Astrocyte (in vitro differentiated cells and primary cell): ENCODE measurements at regions not wholly inside any gene's neighbourhood (a gene's known extent, or its start where the extent isn't known, plus 50 kb on each side); places are given as distances from the start of the nearest gene placed in this dataset.

Experiments used
- DNase-seq: peaks from one replicate; pipeline ENCODE4 v3.0.0-alpha.2; 2010; ENCODE audit warnings: low read depth
- FAIRE-seq: peaks from 2 replicates; lab custom pipeline; 2011; peaks lifted over from hg19 to GRCh38; lab: Jason Lieb, UNC
- H2AFZ ChIP-seq: 2 replicates; pipeline ENCODE4 v1.6.0; 2012; ENCODE audit warnings: low read depth, low read length, inconsistent platforms
- H3K27ac ChIP-seq: 2 replicates; pipeline ENCODE4 v1.5.1; 2011; ENCODE audit warnings: low read depth, low read length, inconsistent platforms
- H3K27me3 ChIP-seq: 2 replicates; pipeline ENCODE4 v1.6.0; 2011; ENCODE audit warnings: low read length, inconsistent platforms; ENCODE audit not compliant: insufficient read depth
- H3K36me3 ChIP-seq: 2 replicates; pipeline ENCODE4 v1.5.1; 2011; ENCODE audit warnings: low read length, inconsistent platforms; ENCODE audit not compliant: insufficient read depth
- H3K4me1 ChIP-seq: 2 replicates; pipeline ENCODE4 v1.5.1; 2011; ENCODE audit warnings: low read length, inconsistent platforms; ENCODE audit not compliant: insufficient read depth
- H3K4me2 ChIP-seq: 2 replicates; pipeline ENCODE4 v1.6.0; 2012; ENCODE audit warnings: low read length, inconsistent platforms
- H3K4me3 ChIP-seq: 2 replicates; pipeline ENCODE4 v1.5.1; 2011; ENCODE audit warnings: low read depth, mild to moderate bottlenecking, low read length, inconsistent platforms; ENCODE audit not compliant: insufficient read depth
- H3K79me2 ChIP-seq: 2 replicates; pipeline ENCODE4 v1.6.0; 2012; ENCODE audit warnings: mild to moderate bottlenecking, low read length, inconsistent platforms; ENCODE audit not compliant: insufficient read depth
- H3K9ac ChIP-seq: 2 replicates; pipeline ENCODE4 v1.6.0; 2012; ENCODE audit warnings: mild to moderate bottlenecking, low read length, inconsistent platforms
- H3K9me3 ChIP-seq: 2 replicates; pipeline ENCODE4 v1.5.1; 2012; ENCODE audit warnings: low read depth, mild to moderate bottlenecking, low read length, inconsistent platforms; ENCODE audit not compliant: insufficient read depth
- H4K20me1 ChIP-seq: 2 replicates; pipeline ENCODE4 v1.6.0; 2012; ENCODE audit warnings: low read length, inconsistent platforms; ENCODE audit not compliant: insufficient read depth
- H3K27ac Mint-ChIP-seq: one replicate; pipeline ENCODE4 v1.8.0; 2021; ENCODE audit warnings: mild to moderate bottlenecking, mixed read lengths; ENCODE audit not compliant: unreplicated experiment
- H3K27me3 Mint-ChIP-seq: one replicate; pipeline ENCODE4 v1.8.0; 2021; ENCODE audit warnings: low read depth, mixed read lengths; ENCODE audit not compliant: unreplicated experiment
- H3K36me3 Mint-ChIP-seq: one replicate; pipeline ENCODE4 v1.8.0; 2021; ENCODE audit warnings: low read depth, mixed read lengths; ENCODE audit not compliant: unreplicated experiment
- H3K4me1 Mint-ChIP-seq: one replicate; pipeline ENCODE4 v1.8.0; 2021; ENCODE audit warnings: low read depth, mixed read lengths; ENCODE audit not compliant: unreplicated experiment
- H3K4me3 Mint-ChIP-seq: one replicate; pipeline ENCODE4 v1.8.0; 2021; ENCODE audit warnings: mild to moderate bottlenecking, moderate library complexity, mixed read lengths; ENCODE audit not compliant: unreplicated experiment
- H3K9me3 Mint-ChIP-seq: one replicate; pipeline ENCODE4 v1.8.0; 2021; ENCODE audit warnings: mild to moderate bottlenecking, mixed read lengths; ENCODE audit not compliant: unreplicated experiment
- EZH2 ChIP-seq: IDR thresholded peaks from 2 replicates; pipeline ENCODE4 v1.6.1; 2012; ENCODE audit warnings: mild to moderate bottlenecking, low read length, inconsistent platforms; ENCODE audit not compliant: insufficient read depth
- TF ChIP-seq, protein P1 (sequence below): IDR thresholded peaks from 2 replicates; pipeline ENCODE4 v1.5.1; 2011; ENCODE audit warnings: low read depth, mild to moderate bottlenecking, inconsistent platforms, low read length, moderate library complexity; ENCODE audit not compliant: insufficient read depth

DNA sequence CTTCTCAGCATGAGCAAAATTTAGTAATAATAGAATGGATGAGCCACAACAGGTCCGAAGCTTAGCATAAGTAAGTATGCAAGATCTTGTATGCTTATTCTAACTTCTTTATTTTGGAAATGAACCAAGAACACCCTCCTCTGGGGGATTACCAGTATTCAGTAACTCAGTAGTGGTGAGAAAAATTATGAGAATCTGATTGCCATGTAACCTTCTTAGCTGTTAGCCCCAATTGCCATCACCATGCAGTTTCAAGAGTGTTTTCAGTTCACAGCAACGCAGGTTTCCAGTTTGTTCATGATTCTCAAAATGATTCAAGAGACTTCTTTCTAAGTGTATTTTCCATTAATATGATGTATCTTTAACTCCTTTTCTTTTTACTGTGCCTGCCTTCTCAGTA lies 1507.6 kb upstream of the SEL1L start:
- Histone ChIP-seq H3K27me3 (no peaks in the 10 kb centered on the region), H4K20me1 (no peaks in the 10 kb centered on the region), H3K36me3 (no peaks in the 10 kb centered on the region), H3K9ac (no peak overlapping the region), H2AFZ (no peak overlapping the region), H3K79me2 (no peaks in the 10 kb centered on the region), H3K27ac (no peak overlapping the region), H3K4me1 (no peaks in the 10 kb centered on the region), H3K4me2 (no peak overlapping the region), H3K4me3 (no peak overlapping the region), H3K9me3 (peaks cover 8% of the 10 kb centered on the region)
- Mint-ChIP-seq H3K27me3 (peaks cover 3% of the 10 kb centered on the region), H3K9me3 (no peaks in the 10 kb centered on the region), H3K4me1 (no peaks in the 10 kb centered on the region), H3K4me3 (no peak overlapping the region), H3K27ac (no peak overlapping the region), H3K36me3 (no peaks in the 10 kb centered on the region)
- FAIRE-seq (no peak), DNase-seq (no peak)
- TF ChIP-seq EZH2: no peak
- TF ChIP-seq, protein P1, sequence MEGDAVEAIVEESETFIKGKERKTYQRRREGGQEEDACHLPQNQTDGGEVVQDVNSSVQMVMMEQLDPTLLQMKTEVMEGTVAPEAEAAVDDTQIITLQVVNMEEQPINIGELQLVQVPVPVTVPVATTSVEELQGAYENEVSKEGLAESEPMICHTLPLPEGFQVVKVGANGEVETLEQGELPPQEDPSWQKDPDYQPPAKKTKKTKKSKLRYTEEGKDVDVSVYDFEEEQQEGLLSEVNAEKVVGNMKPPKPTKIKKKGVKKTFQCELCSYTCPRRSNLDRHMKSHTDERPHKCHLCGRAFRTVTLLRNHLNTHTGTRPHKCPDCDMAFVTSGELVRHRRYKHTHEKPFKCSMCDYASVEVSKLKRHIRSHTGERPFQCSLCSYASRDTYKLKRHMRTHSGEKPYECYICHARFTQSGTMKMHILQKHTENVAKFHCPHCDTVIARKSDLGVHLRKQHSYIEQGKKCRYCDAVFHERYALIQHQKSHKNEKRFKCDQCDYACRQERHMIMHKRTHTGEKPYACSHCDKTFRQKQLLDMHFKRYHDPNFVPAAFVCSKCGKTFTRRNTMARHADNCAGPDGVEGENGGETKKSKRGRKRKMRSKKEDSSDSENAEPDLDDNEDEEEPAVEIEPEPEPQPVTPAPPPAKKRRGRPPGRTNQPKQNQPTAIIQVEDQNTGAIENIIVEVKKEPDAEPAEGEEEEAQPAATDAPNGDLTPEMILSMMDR: no peak

DNA sequence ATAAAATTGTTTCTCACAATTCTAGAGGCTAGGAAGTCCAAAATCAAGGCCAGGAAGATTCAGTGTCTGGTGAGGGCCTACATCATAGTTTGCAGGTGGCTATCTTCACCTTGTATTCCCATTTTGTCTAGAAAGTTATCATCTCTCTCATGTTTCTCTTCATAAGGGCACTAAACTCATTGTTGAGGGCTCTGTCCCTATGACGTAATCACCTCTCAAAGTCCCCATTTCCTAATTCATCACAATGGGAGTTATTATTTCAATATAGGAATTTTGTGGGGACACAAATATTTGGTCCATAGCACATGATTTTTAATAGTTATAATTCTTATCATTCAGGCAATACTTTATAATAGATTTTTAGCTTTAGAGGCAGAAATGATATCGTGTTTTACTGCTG lies 1509.2 kb upstream of the SEL1L start:
- H2AFZ ChIP-seq: no peak overlapping the region
- H3K4me3 ChIP-seq: no peak overlapping the region
- H3K36me3 ChIP-seq: no peaks in the 10 kb centered on the region
- H3K27ac Mint-ChIP-seq: no peak overlapping the region
- no peaks in the 10 kb centered on the region for H3K4me1 ChIP-seq
- no peaks in the 10 kb centered on the region for H3K27me3 ChIP-seq
- TF ChIP-seq, protein P1: no peak
- TF ChIP-seq EZH2: no peak
- H3K9me3 ChIP-seq: peaks cover 8% of the 10 kb centered on the region
- no peak overlapping the region for H3K9ac ChIP-seq
- no peaks in the 10 kb centered on the region for H3K36me3 Mint-ChIP-seq
- no peaks in the 10 kb centered on the region for H3K79me2 ChIP-seq
- FAIRE-seq (no peak), DNase-seq (no peak)
- H4K20me1 ChIP-seq: no peaks in the 10 kb centered on the region
- peaks cover 3% of the 10 kb centered on the region for H3K27me3 Mint-ChIP-seq
- no peak overlapping the region for H3K4me2 ChIP-seq
- H3K9me3 Mint-ChIP-seq: no peaks in the 10 kb centered on the region
- no peak overlapping the region for H3K27ac ChIP-seq
- H3K4me1 Mint-ChIP-seq: no peaks in the 10 kb centered on the region
- H3K4me3 Mint-ChIP-seq: no peak overlapping the region

DNA sequence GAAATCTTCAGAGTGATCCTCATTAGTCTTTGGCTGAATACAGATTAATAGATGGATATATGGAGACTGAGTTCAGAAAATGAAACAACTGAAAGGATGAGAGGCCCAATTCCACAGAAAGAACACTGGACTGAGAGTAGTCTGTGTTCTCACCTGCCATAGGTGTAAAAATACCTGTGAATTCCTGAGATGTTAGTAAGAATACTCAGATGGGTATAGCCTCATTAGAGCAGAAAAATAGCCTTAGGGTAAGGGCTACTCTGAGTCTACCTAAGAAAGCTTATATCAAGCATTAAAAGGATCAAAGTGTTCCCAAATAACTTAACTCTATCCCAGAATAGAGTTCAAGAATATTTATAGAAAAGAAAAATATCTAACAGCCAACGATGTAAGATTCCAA lies 1510.3 kb upstream of the SEL1L start:
- Histone ChIP-seq H2AFZ (no peak overlapping the region), H3K36me3 (no peaks in the 10 kb centered on the region), H3K79me2 (no peaks in the 10 kb centered on the region), H3K4me2 (no peak overlapping the region), H3K27ac (no peak overlapping the region), H3K27me3 (no peaks in the 10 kb centered on the region), H3K4me3 (no peak overlapping the region), H3K9me3 (peaks cover 8% of the 10 kb centered on the region), H3K9ac (no peak overlapping the region), H3K4me1 (no peaks in the 10 kb centered on the region), H4K20me1 (no peaks in the 10 kb centered on the region)
- Mint-ChIP-seq H3K27me3 (peaks cover 3% of the 10 kb centered on the region), H3K36me3 (no peaks in the 10 kb centered on the region), H3K4me3 (no peak overlapping the region), H3K4me1 (no peaks in the 10 kb centered on the region), H3K27ac (no peak overlapping the region), H3K9me3 (no peaks in the 10 kb centered on the region)
- no peak for TF ChIP-seq EZH2
- TF ChIP-seq, protein P1: no peak
- FAIRE-seq (no peak), DNase-seq (no peak)
